PC-3 (cell line): ENCODE measurements at regions not wholly inside any gene's neighbourhood (a gene's known extent, or its start where the extent isn't known, plus 50 kb on each side); places are given as distances from the start of the nearest gene placed in this dataset.

Experiments used
- ATAC-seq: fragments of 200-7000 bp; cut with Tn5 transposase; 2 replicates; pipeline ENCODE4 v1.9.1; 2020; ENCODE audit warnings: mild to moderate bottlenecking, moderate library complexity
- BruUV-seq: library from RNA; stranded (reverse); fragments of 400-500 nt; replicated peaks from 2 replicates; lab custom pipeline; 2021; lab: Mats Ljungman, UMichigan
- CTCF ChIA-PET: fragments of 300-600 bp; sonication (Branson Sonifier 250); formaldehyde crosslinking; loops from one replicate; lab custom pipeline; 2022; ENCODE audit warnings: antibody characterized with exemption; lab: Charles Lee
- POLR2A ChIA-PET: fragments of 300-600 bp; sonication (Branson Sonifier 250); formaldehyde crosslinking; loops from one replicate; lab custom pipeline; 2022; ENCODE audit warnings: antibody characterized with exemption; ENCODE audit not compliant: unreplicated experiment; lab: Charles Lee
- DNase-seq: peaks from one replicate; pipeline ENCODE4 v3.0.0-alpha.2; 2015
- H2AFZ ChIP-seq: fragments of 300-600 bp; sonication (generic); 2 replicates; pipeline ENCODE4 v1.6.0; 2016; ENCODE audit warnings: antibody characterized with exemption, low read length
- H3F3A ChIP-seq: fragments of 300-600 bp; sonication (generic); one replicate; pipeline ENCODE4 v1.6.0; 2017; ENCODE audit warnings: antibody characterized with exemption, low read length, control low read depth, mild to moderate bottlenecking; ENCODE audit not compliant: unreplicated experiment
- H3K27ac ChIP-seq: fragments of 300-600 bp; sonication (generic); 2 replicates; pipeline ENCODE4 v1.5.1; 2016; ENCODE audit warnings: mild to moderate bottlenecking, low read length
- H3K27me3 ChIP-seq: fragments of 300-600 bp; sonication (generic); 2 replicates; pipeline ENCODE4 v1.6.1; 2016; ENCODE audit warnings: low read length, mixed read lengths
- H3K36me3 ChIP-seq: fragments of 300-600 bp; sonication (generic); 2 replicates; pipeline ENCODE4 v1.6.1; 2016; ENCODE audit warnings: low read depth, mixed run types, low read length, mixed read lengths
- H3K4me1 ChIP-seq: fragments of 300-600 bp; sonication (generic); 2 replicates; pipeline ENCODE4 v1.5.1; 2016; ENCODE audit warnings: low read length; ENCODE audit not compliant: insufficient read depth
- H3K4me2 ChIP-seq: fragments of 300-600 bp; sonication (generic); 2 replicates; pipeline ENCODE4 v1.6.0; 2016; ENCODE audit warnings: low read length
- H3K4me3 ChIP-seq: fragments of 300-600 bp; sonication (generic); 2 replicates; pipeline ENCODE4 v1.5.1; 2016; ENCODE audit warnings: mild to moderate bottlenecking, low read length, mixed read lengths
- H3K79me2 ChIP-seq: fragments of 300-600 bp; sonication (generic); 2 replicates; pipeline ENCODE4 v1.6.1; 2017; ENCODE audit warnings: low read length, mixed read lengths
- H3K9ac ChIP-seq: fragments of 300-600 bp; sonication (generic); 2 replicates; pipeline ENCODE4 v1.6.0; 2016; ENCODE audit warnings: mild to moderate bottlenecking, low read length
- H3K9me2 ChIP-seq: fragments of 300-600 bp; sonication (generic); replicated peaks from 2 replicates; pipeline ENCODE4 v1.6.1; 2016; ENCODE audit warnings: mixed run types, low read length, mixed read lengths
- H3K9me3 ChIP-seq: fragments of 300-600 bp; sonication (generic); 2 replicates; pipeline ENCODE4 v1.6.1; 2016; ENCODE audit warnings: low read length, mixed read lengths
- H4K20me1 ChIP-seq: fragments of 300-600 bp; sonication (generic); 2 replicates; pipeline ENCODE4 v1.6.1; 2016; ENCODE audit warnings: low read length, mixed read lengths
- EZH2 ChIP-seq: fragments of 300-600 bp; sonication (generic); IDR thresholded peaks from one replicate; pipeline ENCODE4 v1.6.1; 2017; ENCODE audit warnings: antibody characterized with exemption, mild to moderate bottlenecking, low read length; ENCODE audit not compliant: unreplicated experiment
- EZH2phosphoT487 ChIP-seq: fragments of 300-600 bp; sonication (generic); IDR thresholded peaks from 2 replicates; pipeline ENCODE4 v1.6.1; 2018; ENCODE audit warnings: mild to moderate bottlenecking, antibody characterized with exemption, low read length, borderline replicate concordance
- intact Hi-C: fragments of 100-400 bp; cut with micrococcal nuclease; formaldehyde crosslinking; loops from 2 replicates; pipeline ENCODE4 v1.9.0; 2023
- TF ChIP-seq, protein P1 (sequence below): fragments of 300-600 bp; sonication (generic); conservative IDR thresholded peaks from 2 replicates; pipeline ENCODE4 v1.5.1; 2017; ENCODE audit warnings: antibody characterized with exemption, low read depth, mild to moderate bottlenecking, low read length

DNA sequence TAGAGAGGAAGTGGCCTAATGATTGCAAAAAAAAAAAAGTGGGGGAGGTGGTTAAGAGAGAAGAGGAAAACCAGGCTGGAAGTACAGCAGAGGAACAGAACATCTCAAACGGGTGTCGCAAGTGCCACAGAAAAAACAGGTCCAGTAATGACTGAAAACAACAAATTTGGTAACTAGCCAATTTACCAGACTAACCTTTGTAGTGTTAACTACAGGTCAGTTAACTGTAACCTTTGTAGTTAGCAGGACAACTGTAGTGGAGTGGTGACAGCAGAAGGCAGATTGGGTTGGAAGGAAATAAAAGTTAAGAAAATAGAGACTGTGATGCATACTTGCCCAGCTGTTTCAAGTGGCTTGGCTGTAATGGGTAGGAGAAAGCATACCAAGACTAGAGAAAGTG lies 91.4 kb upstream of the CHST9 start:
- ChIA-PET POLR2A (no interaction called here), CTCF (no interaction called here)
- Histone ChIP-seq H2AFZ (no peak overlapping the region), H3K4me3 (no peak overlapping the region), H3K27ac (no peak overlapping the region), H3K79me2 (no peaks in the 10 kb centered on the region), H3K27me3 (peaks cover 42% of the 10 kb centered on the region; the same call in 1 of the 2 replicates), H3K4me1 (no peaks in the 10 kb centered on the region), H3K36me3 (no peaks in the 10 kb centered on the region), H3K9me3 (no peaks in the 10 kb centered on the region), H3K9ac (no peak overlapping the region), H3K4me2 (no peak overlapping the region), H3K9me2 (no peaks in the 10 kb centered on the region), H4K20me1 (no peaks in the 10 kb centered on the region), H3F3A (no peaks in the 10 kb centered on the region)
- intact Hi-C loops, result no loop called here
- ATAC-seq (no peak), DNase-seq (no peak)
- TF ChIP-seq EZH2 (no peak), EZH2phosphoT487 (no peak)
- TF ChIP-seq, protein P1, sequence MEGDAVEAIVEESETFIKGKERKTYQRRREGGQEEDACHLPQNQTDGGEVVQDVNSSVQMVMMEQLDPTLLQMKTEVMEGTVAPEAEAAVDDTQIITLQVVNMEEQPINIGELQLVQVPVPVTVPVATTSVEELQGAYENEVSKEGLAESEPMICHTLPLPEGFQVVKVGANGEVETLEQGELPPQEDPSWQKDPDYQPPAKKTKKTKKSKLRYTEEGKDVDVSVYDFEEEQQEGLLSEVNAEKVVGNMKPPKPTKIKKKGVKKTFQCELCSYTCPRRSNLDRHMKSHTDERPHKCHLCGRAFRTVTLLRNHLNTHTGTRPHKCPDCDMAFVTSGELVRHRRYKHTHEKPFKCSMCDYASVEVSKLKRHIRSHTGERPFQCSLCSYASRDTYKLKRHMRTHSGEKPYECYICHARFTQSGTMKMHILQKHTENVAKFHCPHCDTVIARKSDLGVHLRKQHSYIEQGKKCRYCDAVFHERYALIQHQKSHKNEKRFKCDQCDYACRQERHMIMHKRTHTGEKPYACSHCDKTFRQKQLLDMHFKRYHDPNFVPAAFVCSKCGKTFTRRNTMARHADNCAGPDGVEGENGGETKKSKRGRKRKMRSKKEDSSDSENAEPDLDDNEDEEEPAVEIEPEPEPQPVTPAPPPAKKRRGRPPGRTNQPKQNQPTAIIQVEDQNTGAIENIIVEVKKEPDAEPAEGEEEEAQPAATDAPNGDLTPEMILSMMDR, result no peak
- BruUV-seq, result no TSS peak

DNA sequence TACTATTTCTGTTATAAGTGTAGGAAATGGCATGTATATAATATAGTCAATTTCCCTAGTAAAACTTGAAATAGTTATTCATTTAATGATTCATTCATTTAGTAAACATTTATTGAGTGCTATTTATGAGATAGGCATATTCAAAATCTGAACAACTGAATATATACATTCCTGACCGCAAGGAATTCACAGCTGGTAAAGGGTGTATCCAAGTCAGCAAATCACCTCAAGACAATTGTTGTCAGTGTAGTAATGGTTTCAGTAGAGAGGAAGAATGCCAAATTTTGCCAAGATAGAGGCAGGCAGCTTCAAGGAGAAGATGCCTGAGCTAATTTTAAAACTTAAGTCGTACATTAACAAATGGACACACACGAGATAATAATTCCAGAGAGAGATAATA lies 89.8 kb upstream of the CHST9 start:
- intact Hi-C loops, result no loop called here

DNA sequence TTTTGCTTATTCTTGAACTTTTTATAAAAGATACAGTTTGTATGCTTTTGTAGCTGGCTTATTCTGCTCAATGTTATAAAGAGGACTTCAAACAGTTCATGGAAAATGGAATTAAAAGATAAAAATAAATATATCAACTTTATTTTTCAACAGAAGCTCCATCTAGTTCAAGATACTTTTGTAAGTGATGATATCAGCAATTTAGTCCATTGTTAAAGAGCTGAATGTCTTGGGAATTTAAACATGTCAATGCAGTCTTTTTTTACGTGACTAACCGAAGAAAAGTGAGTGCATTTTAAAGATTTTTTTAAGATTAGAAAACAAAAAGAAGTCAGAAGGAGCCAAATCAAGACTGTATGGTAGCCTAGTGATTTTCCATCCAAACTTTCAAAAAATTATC lies 85.4 kb upstream of the CHST9 start:
- Histone ChIP-seq H3K4me3 (no peak overlapping the region), H3K9ac (no peak overlapping the region), H2AFZ (no peak overlapping the region), H3K4me2 (no peak overlapping the region), H3K9me3 (no peaks in the 10 kb centered on the region), H3K4me1 (no peaks in the 10 kb centered on the region), H3K79me2 (no peaks in the 10 kb centered on the region), H3K27ac (no peak overlapping the region), H3K36me3 (no peaks in the 10 kb centered on the region), H3F3A (no peaks in the 10 kb centered on the region), H3K9me2 (no peaks in the 10 kb centered on the region; the same call in 1 of the 2 replicates), H3K27me3 (peaks cover 41% of the 10 kb centered on the region), H4K20me1 (no peaks in the 10 kb centered on the region)
- intact Hi-C loops, result no loop called here
- POLR2A ChIA-PET, result no interaction called here
- ATAC-seq (no peak), DNase-seq (no peak)
- TF ChIP-seq, protein P1, result no peak
- TF ChIP-seq EZH2, result no peak
- no peak for TF ChIP-seq EZH2phosphoT487
- CTCF ChIA-PET, result no interaction called here
- no TSS peak for BruUV-seq

More for the DNA sequence above, 89.8 kb upstream of the CHST9 start:
- Histone ChIP-seq H3K27me3 (peaks cover 51% of the 10 kb centered on the region), H3K9me3 (no peaks in the 10 kb centered on the region), H2AFZ (no peak overlapping the region), H3F3A (no peaks in the 10 kb centered on the region), H3K4me2 (no peak overlapping the region), H3K9ac (no peak overlapping the region), H4K20me1 (no peaks in the 10 kb centered on the region), H3K4me1 (no peaks in the 10 kb centered on the region), H3K36me3 (no peaks in the 10 kb centered on the region), H3K9me2 (no peaks in the 10 kb centered on the region), H3K79me2 (no peaks in the 10 kb centered on the region), H3K27ac (no peak overlapping the region), H3K4me3 (no peak overlapping the region)
- ATAC-seq (no peak), DNase-seq (peak; percentile 15)
- CTCF ChIA-PET, result no interaction called here
- no TSS peak for BruUV-seq
- TF ChIP-seq EZH2phosphoT487, result no peak
- TF ChIP-seq, protein P1, result no peak
- no peak for TF ChIP-seq EZH2
- POLR2A ChIA-PET, result no interaction called here
